GM12892 (cell line): ENCODE measurements at regions not wholly inside any gene's neighbourhood (a gene's known extent, or its start where the extent isn't known, plus 50 kb on each side); places are given as distances from the start of the nearest gene placed in this dataset.
A peak's percentile ranks its signal among the peaks of the same experiment; 100 is the strongest.

Experiments used
- DNase-seq: peaks from one replicate; pipeline ENCODE4 v3.0.0; 2011; ENCODE audit not compliant: insufficient read length
- FAIRE-seq: peaks from 2 replicates; lab custom pipeline; 2011; peaks lifted over from hg19 to GRCh38; lab: Jason Lieb, UNC
- POLR2A ChIP-seq: IDR thresholded peaks from 2 replicates; pipeline ENCODE4 v1.6.1; 2011; ENCODE audit warnings: low read depth, low read length, control low read depth
- POLR2AphosphoS5 ChIP-seq: IDR thresholded peaks from 2 replicates; pipeline ENCODE4 v1.6.1; 2011; ENCODE audit warnings: low read depth, low read length, control low read depth
- TAF1 ChIP-seq: IDR thresholded peaks from 2 replicates; pipeline ENCODE4 v1.6.1; 2011; ENCODE audit warnings: low read depth, mild to moderate bottlenecking, control low read depth, low read length, borderline replicate concordance

DNA sequence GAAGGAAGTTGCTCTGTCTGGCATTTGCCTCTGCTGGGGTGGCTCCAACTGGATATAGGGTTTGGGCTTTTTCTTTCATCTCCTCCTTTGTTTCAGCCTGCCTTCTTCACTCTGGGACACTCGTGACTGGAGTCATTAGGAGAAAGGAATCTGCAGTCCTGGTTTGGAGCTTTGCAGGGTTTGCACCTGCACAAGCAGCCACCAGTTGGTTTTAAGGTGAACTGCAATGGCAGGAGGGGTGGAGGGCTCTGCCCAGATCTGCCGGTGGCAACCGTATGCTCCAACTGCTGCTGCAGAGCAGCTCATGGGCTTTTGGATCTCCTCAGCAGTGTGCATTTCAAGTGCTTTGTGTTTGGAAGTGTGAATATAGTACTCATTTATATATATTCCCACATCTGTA, 131.3 kb upstream of the MGAT5 start:
- DNase-seq (no peak), FAIRE-seq (no peak)
- TF ChIP-seq POLR2A (no peak), TAF1 (no peak)

DNA sequence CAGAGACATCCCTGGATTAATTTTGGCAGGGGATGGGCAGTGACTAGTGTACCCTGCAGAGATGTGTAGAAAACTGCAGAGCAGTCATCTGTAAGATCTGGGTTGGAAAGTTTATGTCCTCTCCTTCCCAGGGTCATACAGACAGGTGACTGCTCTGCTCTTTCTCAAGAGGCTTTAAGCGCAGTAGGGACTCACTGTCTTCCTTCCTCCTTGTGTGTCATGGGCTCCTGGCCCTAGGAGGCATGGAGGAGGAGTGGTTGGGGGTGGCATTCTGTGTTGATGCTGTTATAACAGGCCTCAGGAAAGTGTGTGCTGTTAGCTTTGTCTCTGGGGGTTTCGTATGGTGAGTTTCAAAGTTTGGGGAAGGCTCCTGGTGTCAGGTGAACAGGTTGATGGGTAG, 130.5 kb upstream of the MGAT5 start:
- FAIRE-seq, result no peak
- DNase-seq, result no peak
- TF ChIP-seq POLR2A (no peak), POLR2AphosphoS5 (no peak), TAF1 (no peak)

DNA sequence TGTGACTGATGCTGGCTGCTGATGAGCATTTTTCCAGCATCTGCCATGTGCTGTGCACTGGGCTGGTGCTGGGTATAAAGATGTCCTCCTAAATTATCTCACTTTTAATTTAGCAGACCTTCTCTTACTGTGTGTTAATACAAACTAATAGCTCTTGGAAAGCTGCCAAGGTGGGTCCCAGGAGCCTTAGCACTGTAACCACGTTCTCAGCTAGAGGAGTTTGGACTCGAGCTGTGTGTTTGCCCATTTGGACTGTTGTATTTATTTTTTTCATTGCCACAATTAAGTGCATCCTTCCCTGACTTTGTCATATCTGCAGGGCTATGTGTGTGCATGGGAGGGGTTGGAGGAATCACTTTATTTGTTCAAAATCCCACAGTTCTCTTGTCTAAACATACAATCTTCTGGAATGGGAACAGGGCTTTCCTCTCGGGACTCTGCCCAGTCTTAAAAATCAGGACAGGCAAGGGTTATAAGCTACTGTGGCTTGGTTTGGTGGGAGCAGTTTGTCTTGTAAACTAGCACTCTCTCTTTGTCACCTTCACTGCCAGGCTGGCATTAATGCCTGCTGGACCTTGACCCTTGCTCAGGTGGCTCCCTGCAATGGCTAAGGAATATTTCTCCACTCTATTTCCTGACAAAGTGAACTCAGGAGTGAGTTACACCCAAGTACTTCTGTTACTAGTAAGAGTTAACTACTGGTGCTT, 129.7 kb upstream of the MGAT5 start:
- no peak for FAIRE-seq
- no peak for DNase-seq
- TF ChIP-seq POLR2AphosphoS5, result no peak
- no peak for TF ChIP-seq TAF1
- TF ChIP-seq POLR2A, result no peak

DNA sequence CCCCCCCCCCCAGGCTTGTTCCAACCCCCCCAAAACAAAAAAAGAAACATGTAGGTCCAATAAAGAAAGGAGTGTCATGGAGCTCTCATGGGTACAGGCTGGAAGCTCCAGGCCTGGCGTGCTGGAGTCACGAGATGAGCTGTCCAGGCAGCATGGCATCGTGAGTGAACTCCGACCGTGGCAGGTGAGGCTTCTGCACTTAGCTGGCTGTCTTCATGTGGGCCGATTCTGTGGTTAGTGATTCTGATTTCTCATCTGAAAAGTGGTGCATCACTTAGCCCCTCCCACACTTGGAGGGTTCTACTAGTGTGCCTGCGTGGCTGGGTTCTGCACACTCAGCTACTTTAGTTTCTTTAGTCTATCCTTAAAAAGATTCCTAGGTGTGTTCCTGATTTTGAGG, 126.4 kb upstream of the MGAT5 start:
- FAIRE-seq, result peak; percentile 63
- no peak for TF ChIP-seq POLR2AphosphoS5
- no peak for TF ChIP-seq POLR2A
- no peak for DNase-seq

DNA sequence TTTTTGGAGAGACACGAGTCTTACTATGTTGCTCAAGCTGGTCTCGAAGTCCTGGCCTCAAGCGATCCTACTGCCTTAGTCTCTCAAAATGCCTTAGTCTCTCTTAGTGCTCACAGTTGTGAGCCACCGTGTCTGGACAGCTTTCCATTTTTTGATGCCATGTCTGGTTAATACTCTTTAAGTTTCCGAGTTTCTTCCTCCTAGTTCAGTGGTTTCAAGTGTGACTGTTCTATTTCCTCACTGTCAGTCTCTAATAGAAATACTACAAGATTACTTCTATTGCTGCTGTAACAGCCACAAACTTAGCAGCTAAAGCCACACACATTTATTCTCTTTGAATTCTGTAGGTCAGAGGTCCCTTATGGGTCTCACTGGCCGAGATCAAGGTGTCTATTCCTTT, 125.1 kb upstream of the MGAT5 start:
- no peak for DNase-seq
- no peak for FAIRE-seq
- no peak for TF ChIP-seq POLR2A
- no peak for TF ChIP-seq POLR2AphosphoS5
- no peak for TF ChIP-seq TAF1

DNA sequence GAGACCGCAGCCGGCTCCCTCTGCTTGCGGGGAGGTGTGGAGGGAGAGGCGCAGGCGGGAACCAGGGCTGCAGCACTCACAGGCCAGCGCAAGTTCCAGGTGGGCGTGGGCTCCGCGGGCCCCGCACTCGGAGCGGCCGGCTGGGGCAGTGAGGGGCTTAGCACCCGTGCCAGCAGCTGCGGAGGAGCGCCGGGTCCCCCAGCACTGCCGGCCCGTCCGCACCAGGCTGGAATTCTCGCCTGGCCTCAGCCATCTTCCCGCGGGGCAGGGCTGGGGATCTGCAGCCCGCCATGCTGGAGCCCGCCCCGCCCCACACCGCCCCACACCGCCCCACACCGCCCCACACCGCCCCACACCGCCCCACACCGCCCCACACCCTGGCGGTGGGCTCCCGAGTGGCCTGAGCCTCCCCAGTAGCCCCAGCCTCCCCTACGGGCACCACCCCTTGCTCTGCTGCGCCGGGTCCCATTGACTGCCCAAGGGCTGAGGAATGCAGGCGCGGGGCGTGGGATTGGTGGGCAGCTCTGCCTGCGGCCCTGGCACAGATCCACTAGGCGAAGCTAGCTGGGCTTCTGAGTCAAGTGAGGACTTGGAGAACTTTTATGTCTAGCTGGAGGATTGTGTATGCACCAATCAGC, 123.9 kb upstream of the MGAT5 start:
- no peak for FAIRE-seq
- no peak for DNase-seq
- no peak for TF ChIP-seq POLR2A
- no peak for TF ChIP-seq POLR2AphosphoS5
- TF ChIP-seq TAF1, result no peak

DNA sequence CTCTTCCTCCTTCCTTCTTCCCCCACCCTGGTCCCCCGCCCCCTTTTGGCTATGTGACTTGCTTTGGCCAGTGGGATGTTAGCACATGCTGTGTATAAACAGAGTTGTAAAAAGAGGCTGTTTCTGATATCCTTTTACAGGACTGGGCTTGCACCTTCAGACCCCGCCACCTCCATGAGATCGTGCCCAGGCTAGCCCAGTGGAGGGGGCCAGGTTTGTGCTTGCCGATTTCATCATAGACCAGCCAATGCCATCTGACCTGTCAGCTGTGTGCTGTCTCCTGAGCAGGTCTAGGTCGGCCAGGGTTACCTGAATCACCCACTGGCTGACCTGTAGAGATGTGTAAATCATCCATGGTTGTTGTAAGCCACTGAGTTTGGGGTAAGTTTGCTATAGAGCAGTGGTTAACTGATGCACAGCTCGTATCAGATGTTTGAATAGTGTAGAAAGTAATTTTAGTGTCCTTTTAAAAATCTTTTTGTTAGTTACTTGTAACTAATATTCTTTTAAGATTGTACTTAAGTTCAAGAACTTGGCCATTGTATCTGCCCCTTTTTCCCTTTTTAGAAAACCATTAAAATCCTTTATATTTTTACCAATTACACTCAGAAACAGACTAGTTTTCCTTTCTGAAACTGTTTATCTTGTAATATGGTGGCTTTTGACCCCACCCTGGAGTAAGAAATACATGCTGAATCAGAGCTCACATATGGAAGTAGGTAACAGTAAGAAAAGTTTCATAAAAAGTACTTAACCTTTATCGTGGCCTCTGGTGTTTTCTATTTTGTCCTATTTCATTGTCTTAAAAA, 122.0 kb upstream of the MGAT5 start:
- FAIRE-seq (peak; percentile 24), DNase-seq (no peak)
- TF ChIP-seq TAF1 (no peak), POLR2A (no peak), POLR2AphosphoS5 (no peak)

DNA sequence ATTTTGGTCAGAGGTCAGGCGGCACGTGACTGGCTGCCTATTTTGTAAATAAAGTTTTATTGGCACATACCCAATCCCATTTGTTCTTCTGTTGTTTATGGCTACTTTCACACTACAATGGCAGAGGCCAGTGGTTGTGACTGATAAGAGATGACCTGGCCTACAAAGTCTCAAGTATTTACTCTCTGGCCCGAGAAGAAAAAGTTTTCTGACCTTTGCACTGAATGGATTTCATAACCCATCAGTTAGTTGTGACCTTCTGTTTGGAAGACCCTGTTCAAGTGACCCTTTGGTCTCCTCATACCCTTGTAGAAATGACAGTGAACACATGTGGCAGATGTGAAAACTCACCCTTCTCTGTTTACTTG, 121.4 kb upstream of the MGAT5 start:
- TF ChIP-seq TAF1 (no peak), POLR2A (no peak), POLR2AphosphoS5 (no peak)
- DNase-seq (no peak), FAIRE-seq (no peak)

DNA sequence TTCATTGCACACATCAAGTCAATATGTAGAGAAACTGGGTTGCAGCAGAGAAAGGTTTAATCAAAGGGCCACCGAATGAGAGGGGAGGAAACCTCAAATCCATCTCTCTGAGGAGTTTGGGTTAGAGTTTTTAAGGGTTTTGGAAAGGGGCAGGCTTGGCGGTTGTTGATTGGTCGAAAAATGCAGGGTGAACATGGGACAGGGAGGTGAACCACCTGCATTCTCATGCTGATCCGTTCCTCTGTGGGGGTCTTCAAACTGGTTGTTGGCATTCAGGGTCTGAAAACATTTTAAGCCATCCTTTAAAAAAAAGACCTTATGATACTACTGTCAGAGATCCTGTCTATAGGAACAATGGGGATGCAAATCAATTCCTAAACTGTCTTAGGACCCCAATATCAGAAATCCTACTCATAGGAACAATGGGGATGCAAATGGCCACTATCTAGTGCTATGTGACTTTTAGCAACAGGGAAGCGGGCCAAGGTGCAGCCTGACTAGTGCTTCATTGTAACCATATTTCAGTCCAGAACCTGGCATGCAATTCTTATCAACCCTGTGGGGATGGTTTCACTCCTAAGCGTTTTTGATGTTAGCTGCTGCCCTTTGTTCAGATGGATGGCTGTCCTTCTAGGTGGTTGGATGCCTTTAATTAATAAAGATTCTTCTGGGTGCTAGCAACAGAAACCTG, 120.1 kb upstream of the MGAT5 start:
- TF ChIP-seq POLR2AphosphoS5 (no peak), TAF1 (no peak), POLR2A (no peak)
- FAIRE-seq (no peak), DNase-seq (no peak)

DNA sequence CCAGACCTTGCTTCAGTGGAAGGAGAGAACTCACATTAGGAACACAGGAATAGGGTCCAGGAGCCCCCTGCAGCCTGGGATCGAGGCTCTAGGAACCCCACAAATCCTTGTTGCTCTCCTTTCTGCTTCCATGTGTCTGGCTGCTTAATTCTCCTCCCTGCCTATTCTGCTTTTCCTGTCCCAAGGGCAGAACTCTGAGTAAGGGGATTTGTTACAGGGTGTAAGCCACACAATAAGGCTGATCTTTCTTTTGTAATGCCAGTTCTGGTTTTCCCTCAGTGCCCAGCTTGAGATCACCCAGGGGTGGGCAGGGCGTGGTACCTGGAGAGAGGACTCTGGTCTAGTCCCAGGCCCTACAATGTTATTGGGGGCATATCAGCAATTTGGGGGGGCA, 119.6 kb upstream of the MGAT5 start:
- FAIRE-seq (no peak), DNase-seq (no peak)
- TF ChIP-seq POLR2AphosphoS5, result no peak
- no peak for TF ChIP-seq TAF1
- no peak for TF ChIP-seq POLR2A

DNA sequence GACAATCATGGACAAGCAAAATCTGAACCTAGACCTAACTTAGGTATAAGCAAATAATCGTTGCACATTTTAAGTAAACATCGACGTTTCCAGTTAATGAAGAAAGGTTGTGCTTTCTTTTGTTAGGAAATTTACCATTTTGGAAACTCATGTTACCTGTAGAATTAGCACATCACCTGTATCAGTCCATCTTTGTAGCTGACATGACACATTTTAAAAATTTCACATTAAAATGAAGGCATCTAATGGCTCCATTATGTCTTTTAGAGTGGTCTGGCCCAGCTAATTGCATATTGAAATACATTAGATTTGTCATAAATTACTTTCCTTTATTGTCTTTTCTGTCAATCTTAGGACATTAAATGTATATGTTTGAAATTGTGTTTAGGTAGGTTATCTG, 119.0 kb upstream of the MGAT5 start:
- TF ChIP-seq POLR2AphosphoS5 (no peak), TAF1 (no peak), POLR2A (no peak)
- DNase-seq (no peak), FAIRE-seq (no peak)

DNA sequence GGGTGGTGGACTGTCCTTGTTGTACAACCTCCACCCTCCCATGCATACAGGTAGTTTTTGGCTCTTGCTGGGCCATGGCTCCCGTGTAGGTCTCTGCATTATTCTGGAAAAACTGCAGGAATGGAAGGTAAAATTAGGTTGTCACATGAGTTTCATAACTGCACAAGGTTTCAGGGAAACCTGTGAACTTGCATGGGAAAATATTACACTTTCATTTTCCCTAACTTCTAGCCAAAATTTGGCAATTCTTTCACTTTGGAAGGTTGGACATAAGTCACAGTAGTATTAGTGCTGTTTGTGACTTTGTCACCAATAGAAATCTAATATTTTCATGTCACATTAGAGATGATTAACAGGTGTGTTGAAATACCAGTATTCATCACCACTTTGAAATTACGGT, 118.1 kb upstream of the MGAT5 start:
- FAIRE-seq (no peak), DNase-seq (no peak)
- TF ChIP-seq TAF1, result no peak
- TF ChIP-seq POLR2AphosphoS5, result no peak
- TF ChIP-seq POLR2A, result no peak
